ENCODE measurements at regions not wholly inside any gene's neighbourhood (a gene's known extent, or its start where the extent isn't known, plus 50 kb on each side); places are given as distances from the start of the nearest gene placed in this dataset.

DNA sequence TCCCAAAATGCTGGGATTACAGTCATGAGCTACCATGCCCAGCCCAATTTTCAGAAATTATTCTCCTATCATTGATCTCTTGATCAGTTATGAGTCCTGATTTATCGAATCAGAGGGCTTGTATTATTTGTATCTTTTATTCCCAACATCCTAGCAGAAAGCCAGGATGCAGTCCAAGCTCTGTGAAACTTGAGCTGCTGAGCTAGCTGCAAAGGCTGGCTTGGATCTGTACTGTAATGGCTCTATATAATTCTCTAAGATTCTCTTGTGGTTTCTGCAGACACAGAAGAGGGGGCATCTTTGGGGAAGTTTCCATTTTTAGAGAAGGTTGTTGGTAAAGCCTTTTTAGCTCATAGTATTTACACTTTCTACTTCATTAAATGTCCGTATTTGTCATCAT is 227.1 kb downstream of the MAP2K4 start:
- H3K4me3 ChIP-seq (ENCODE audit: low read length) = no peak overlapping the region
- H3K4me2 ChIP-seq (ENCODE audit: low read length) = no peak overlapping the region
- peaks cover 9% of the 10 kb centered on the region for H3K27me3 ChIP-seq (ENCODE audit: control insufficient read depth, insufficient read depth, low read length)
- H3K4me1 ChIP-seq (ENCODE audit: control insufficient read depth, insufficient read depth, low read length) = no peaks in the 10 kb centered on the region
- no peak overlapping the region for H3K9ac ChIP-seq (ENCODE audit: low read depth, low read length)
- H3K9me3 ChIP-seq (replicated peaks; ENCODE audit: low read length) = peaks cover 4% of the 10 kb centered on the region
- H3K36me3 ChIP-seq (ENCODE audit: insufficient read depth, low read length) = no peaks in the 10 kb centered on the region

DNA sequence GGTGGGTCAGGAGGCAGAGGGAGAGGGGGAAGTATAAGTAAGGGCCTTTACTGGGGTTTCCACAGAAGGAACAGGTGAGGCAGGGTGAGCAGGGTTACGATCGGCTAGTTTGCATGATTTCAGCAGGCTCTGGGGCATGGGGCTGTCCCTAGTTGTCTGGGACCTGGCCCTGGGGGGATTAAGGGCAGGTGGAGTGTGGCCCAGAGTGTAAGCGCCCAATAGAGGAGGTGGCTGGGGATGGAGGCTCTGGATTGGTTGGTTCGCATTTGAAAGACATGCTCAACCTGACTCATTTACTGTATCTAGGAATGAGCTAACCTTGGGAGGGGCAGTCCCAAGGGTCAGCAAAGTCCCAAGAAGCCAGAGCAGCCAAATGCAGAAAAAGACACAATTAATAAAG is 230.3 kb downstream of the MAP2K4 start:
- Histone ChIP-seq H3K4me2 (ENCODE audit: low read length) (no peak overlapping the region), H3K4me1 (ENCODE audit: control insufficient read depth, insufficient read depth, low read length) (no peaks in the 10 kb centered on the region), H3K9me3 (replicated peaks; ENCODE audit: low read length) (peaks cover 4% of the 10 kb centered on the region), H3K4me3 (ENCODE audit: low read length) (no peak overlapping the region), H3K27me3 (ENCODE audit: control insufficient read depth, insufficient read depth, low read length) (peaks cover 14% of the 10 kb centered on the region), H3K9ac (ENCODE audit: low read depth, low read length) (no peak overlapping the region), H3K36me3 (ENCODE audit: insufficient read depth, low read length) (no peaks in the 10 kb centered on the region)

DNA sequence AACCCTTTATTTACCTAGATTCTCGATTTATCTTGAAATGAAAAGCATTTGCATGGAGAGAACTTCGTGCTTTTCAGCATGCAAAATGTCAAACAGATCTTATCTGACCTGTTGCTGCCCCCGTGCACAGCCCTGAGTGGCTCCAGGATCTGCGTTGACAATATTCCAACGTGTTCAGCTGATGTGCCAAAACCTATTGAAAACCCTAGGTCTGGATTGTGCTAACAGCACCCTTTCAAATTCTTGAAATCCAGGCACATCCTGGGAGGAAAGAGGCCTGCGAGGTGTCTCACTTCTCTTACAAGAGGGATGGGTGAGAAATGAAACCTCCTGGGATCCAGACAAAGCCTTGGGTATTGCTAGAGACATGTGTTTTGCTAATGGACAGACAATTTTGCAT is 231.8 kb downstream of the MAP2K4 start:
- no peaks in the 10 kb centered on the region for H3K4me1 ChIP-seq (ENCODE audit: control insufficient read depth, insufficient read depth, low read length)
- H3K36me3 ChIP-seq (ENCODE audit: insufficient read depth, low read length) = no peaks in the 10 kb centered on the region
- H3K9me3 ChIP-seq (replicated peaks; ENCODE audit: low read length) = peaks cover 4% of the 10 kb centered on the region
- H3K9ac ChIP-seq (ENCODE audit: low read depth, low read length) = no peak overlapping the region
- H3K27me3 ChIP-seq (ENCODE audit: control insufficient read depth, insufficient read depth, low read length) = peaks cover 17% of the 10 kb centered on the region
- no peak overlapping the region for H3K4me2 ChIP-seq (ENCODE audit: low read length)
- H3K4me3 ChIP-seq (ENCODE audit: low read length) = no peak overlapping the region

DNA sequence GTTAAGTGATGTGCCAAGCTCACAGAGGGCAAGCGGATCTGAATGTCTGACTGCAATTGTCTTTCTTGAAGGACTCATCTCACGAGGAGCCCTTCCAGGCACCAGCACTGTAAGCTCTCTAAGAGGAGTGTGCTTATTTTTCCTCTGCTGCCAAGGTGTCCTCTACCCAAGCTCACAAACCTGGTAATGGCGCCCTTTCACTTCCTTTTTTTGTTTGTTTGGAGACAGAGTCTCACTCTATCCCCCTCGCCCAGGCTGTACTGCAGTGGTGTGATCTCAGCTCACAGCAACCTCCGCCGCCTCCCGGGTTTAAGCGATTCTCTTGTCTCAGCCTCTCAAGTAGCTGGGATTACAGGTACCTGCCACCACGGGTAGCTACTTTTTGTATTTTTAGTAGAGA is 233.8 kb downstream of the MAP2K4 start:
- Histone ChIP-seq H3K27me3 (ENCODE audit: control insufficient read depth, insufficient read depth, low read length) (peaks cover 22% of the 10 kb centered on the region), H3K9me3 (replicated peaks; ENCODE audit: low read length) (no peaks in the 10 kb centered on the region), H3K36me3 (ENCODE audit: insufficient read depth, low read length) (no peaks in the 10 kb centered on the region), H3K4me1 (ENCODE audit: control insufficient read depth, insufficient read depth, low read length) (no peaks in the 10 kb centered on the region), H3K4me2 (ENCODE audit: low read length) (no peak overlapping the region), H3K9ac (ENCODE audit: low read depth, low read length) (no peak overlapping the region), H3K4me3 (ENCODE audit: low read length) (no peak overlapping the region)

DNA sequence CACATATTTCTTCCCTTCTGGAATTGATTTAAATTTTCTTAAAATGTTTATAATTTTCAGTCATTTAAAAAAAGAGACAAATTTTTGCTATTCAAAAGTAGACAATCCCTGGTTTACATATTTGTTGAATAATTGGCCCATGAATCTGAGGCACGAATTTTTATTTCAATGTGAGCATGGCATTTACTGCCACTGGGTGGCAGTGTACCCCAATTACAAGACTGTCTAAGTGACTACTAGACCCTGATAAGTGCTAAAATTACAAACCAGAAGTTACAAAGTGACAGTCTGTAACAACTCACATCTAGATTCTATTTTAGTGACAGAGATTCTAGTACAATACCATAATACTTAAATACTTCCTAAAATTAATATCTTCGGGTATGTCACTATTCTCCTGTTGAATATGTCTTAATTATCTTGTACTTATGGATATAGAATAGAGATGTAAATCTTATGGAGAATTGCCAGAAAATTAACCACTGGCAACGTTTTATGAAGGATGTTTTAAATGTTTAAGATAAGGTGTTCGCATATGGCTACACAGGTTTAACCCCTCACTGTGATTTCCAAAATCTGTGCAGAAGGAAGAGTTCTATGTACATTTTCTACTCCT is 235.8 kb downstream of the MAP2K4 start:
- Histone ChIP-seq H3K4me2 (ENCODE audit: low read length) (no peak overlapping the region), H3K9ac (ENCODE audit: low read depth, low read length) (no peak overlapping the region), H3K9me3 (replicated peaks; ENCODE audit: low read length) (no peaks in the 10 kb centered on the region), H3K4me3 (ENCODE audit: low read length) (no peak overlapping the region), H3K4me1 (ENCODE audit: control insufficient read depth, insufficient read depth, low read length) (no peaks in the 10 kb centered on the region), H3K36me3 (ENCODE audit: insufficient read depth, low read length) (no peaks in the 10 kb centered on the region), H3K27me3 (ENCODE audit: control insufficient read depth, insufficient read depth, low read length) (peaks cover 21% of the 10 kb centered on the region)

DNA sequence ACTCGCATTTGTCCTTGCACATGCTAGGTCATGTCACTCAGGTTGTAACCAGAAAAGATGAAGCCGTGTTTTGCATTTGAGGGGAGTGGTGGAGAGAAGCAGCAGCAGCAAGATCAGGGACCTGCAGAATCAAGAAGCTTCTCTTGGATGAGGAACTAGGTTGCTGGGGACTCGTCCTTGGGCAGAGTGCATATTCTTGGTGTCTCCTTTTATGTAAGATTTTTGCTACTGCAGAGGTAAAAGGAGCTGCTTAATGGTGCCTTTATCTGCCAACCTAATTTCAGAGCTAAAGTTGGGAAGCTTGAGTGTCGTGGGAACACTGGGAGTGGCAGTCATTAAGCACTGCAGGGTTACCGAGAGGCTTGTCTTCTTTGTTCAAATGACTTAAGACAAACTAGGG is 236.5 kb downstream of the MAP2K4 start:
- Histone ChIP-seq H3K4me2 (ENCODE audit: low read length) (no peak overlapping the region), H3K4me1 (ENCODE audit: control insufficient read depth, insufficient read depth, low read length) (no peaks in the 10 kb centered on the region), H3K4me3 (ENCODE audit: low read length) (no peak overlapping the region), H3K36me3 (ENCODE audit: insufficient read depth, low read length) (no peaks in the 10 kb centered on the region), H3K9ac (ENCODE audit: low read depth, low read length) (no peak overlapping the region), H3K9me3 (replicated peaks; ENCODE audit: low read length) (no peaks in the 10 kb centered on the region), H3K27me3 (ENCODE audit: control insufficient read depth, insufficient read depth, low read length) (peaks cover 18% of the 10 kb centered on the region)

DNA sequence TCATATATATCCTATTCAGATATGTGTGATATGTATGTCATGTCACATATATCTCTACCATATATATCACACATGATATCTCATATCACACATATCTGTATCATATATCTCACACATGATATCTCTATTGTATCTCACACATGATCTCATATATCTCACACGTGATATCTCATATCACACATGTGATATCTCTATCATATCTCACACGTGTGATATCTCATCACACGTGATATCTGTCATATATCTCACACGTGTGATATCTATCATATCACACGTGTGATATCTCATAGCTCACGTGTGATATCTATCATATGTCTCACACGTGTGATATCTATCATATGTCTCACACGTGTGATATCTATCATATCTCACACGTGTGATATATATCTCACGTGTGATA is 240.7 kb downstream of the MAP2K4 start:
- H3K9me3 ChIP-seq (replicated peaks; ENCODE audit: low read length) = no peaks in the 10 kb centered on the region
- peaks cover 7% of the 10 kb centered on the region for H3K27me3 ChIP-seq (ENCODE audit: control insufficient read depth, insufficient read depth, low read length)
- no peaks in the 10 kb centered on the region for H3K4me1 ChIP-seq (ENCODE audit: control insufficient read depth, insufficient read depth, low read length)
- no peak overlapping the region for H3K9ac ChIP-seq (ENCODE audit: low read depth, low read length)
- H3K4me3 ChIP-seq (ENCODE audit: low read length) = no peak overlapping the region
- no peaks in the 10 kb centered on the region for H3K36me3 ChIP-seq (ENCODE audit: insufficient read depth, low read length)
- no peak overlapping the region for H3K4me2 ChIP-seq (ENCODE audit: low read length)

DNA sequence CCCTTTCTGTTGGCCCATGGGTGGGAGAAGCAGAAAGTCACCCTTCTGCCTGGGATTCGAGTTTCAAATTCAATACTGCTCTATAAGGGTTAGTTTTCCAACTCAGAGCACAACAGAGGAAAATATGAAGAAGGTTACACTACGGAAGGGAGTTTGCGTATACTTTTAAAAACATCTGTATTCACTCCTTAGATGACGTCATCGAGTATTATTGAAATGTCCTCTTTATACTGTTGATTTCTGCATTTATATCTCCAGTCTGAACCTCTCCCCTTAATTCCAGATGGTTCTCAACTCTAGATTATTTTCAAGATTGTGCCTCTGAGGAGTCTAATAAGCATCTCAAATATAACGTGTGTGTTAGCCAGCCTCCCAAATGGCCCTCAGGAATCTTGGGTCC is 249.1 kb downstream of the MAP2K4 start:
- Histone ChIP-seq H3K36me3 (ENCODE audit: insufficient read depth, low read length) (no peaks in the 10 kb centered on the region), H3K9me3 (replicated peaks; ENCODE audit: low read length) (no peaks in the 10 kb centered on the region), H3K4me1 (ENCODE audit: control insufficient read depth, insufficient read depth, low read length) (no peaks in the 10 kb centered on the region), H3K27me3 (ENCODE audit: control insufficient read depth, insufficient read depth, low read length) (no peaks in the 10 kb centered on the region), H3K4me2 (ENCODE audit: low read length) (no peak overlapping the region), H3K9ac (ENCODE audit: low read depth, low read length) (no peak overlapping the region), H3K4me3 (ENCODE audit: low read length) (no peak overlapping the region)

DNA sequence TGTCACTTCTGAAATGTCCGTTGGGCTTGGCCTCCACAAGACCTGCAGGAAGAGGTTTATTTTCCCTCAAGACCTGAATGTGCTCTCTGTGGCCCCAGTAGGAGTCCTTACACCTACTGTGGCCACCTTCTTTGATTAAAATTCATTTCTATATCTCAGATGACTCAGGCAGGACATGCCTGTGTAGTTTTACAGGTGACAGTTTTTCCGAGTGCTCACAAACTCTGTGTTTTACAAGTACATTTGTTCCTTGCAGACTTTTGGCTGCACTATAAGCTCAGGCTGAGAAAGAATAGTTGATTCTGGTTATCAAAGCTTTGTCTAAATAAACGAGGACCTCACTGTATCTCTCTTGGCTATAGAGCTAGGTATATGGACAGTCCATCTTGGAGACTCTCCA is 257.1 kb downstream of the MAP2K4 start:
- H3K27me3 ChIP-seq (ENCODE audit: control insufficient read depth, insufficient read depth, low read length) = no peaks in the 10 kb centered on the region
- no peaks in the 10 kb centered on the region for H3K9me3 ChIP-seq (replicated peaks; ENCODE audit: low read length)
- no peak overlapping the region for H3K4me3 ChIP-seq (ENCODE audit: low read length)
- H3K4me1 ChIP-seq (ENCODE audit: control insufficient read depth, insufficient read depth, low read length) = no peaks in the 10 kb centered on the region
- H3K4me2 ChIP-seq (ENCODE audit: low read length) = no peak overlapping the region
- H3K36me3 ChIP-seq (ENCODE audit: insufficient read depth, low read length) = no peaks in the 10 kb centered on the region
- H3K9ac ChIP-seq (ENCODE audit: low read depth, low read length) = no peak overlapping the region

DNA sequence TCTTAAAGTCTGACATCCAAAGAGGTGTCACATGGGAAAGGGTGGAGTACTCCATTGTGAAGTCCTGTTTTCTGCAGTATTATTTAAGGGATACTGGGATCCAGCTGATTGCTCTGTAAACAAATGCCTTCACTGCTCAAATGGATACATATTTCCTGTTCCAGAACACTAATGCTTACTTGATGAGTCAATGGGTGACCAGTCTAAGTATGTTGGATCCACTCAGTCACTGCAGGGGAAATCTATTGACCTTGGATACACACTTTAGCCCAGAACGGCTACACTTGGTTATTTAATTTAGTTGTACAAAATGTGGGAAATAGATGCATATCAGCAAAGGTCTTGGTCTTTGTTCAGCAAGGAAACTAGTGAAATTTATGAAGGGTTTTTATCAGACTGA is 261.4 kb downstream of the MAP2K4 start:
- no peaks in the 10 kb centered on the region for H3K4me1 ChIP-seq (ENCODE audit: control insufficient read depth, insufficient read depth, low read length)
- H3K36me3 ChIP-seq (ENCODE audit: insufficient read depth, low read length) = no peaks in the 10 kb centered on the region
- no peaks in the 10 kb centered on the region for H3K27me3 ChIP-seq (ENCODE audit: control insufficient read depth, insufficient read depth, low read length)
- H3K9me3 ChIP-seq (replicated peaks; ENCODE audit: low read length) = no peaks in the 10 kb centered on the region
- H3K4me2 ChIP-seq (ENCODE audit: low read length) = no peak overlapping the region
- H3K4me3 ChIP-seq (ENCODE audit: low read length) = no peak overlapping the region
- H3K9ac ChIP-seq (ENCODE audit: low read depth, low read length) = no peak overlapping the region

DNA sequence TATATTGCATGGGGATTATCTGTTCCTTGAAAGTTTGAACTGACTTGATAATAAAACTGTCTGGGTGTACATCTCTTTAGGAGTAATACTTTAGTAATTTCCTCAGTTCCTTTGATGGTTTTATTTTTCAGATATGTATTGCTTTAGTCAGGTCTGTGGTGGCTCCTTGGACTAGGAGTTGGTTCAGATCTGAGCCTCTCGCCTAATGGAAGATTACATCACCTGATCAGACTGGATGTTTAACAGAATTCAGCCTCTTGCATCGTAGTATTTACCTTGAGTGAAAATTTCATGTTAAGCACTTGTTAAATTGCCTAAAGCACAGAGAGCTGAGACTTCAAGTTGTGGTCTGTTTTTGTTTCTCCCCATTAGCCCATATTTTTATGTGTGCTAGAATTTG is 267.3 kb downstream of the MAP2K4 start:
- Histone ChIP-seq H3K9ac (ENCODE audit: low read depth, low read length) (no peak overlapping the region), H3K4me1 (ENCODE audit: control insufficient read depth, insufficient read depth, low read length) (no peaks in the 10 kb centered on the region), H3K9me3 (replicated peaks; ENCODE audit: low read length) (no peaks in the 10 kb centered on the region), H3K27me3 (ENCODE audit: control insufficient read depth, insufficient read depth, low read length) (no peaks in the 10 kb centered on the region), H3K4me2 (ENCODE audit: low read length) (no peak overlapping the region), H3K4me3 (ENCODE audit: low read length) (no peak overlapping the region), H3K36me3 (ENCODE audit: insufficient read depth, low read length) (no peaks in the 10 kb centered on the region)

DNA sequence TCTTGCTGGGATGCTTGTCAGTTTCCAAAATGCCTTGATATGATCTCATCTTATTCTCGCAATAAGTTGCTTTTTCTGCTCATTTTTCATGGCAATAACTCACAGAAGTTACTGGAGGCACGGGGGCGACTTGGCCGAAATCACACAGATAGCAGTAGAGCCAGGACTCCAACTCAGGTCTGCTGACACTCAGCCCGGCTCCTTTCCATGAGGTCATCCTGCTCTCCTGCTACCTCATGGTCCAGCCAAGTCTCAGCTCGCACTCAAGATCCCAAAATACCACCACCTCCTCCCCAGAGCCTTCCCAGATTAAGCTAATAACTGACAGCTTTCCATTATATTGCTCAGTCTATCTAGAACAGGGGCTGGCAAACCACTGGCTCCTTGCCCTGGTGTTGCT is 269.5 kb downstream of the MAP2K4 start:
- Histone ChIP-seq H3K4me2 (ENCODE audit: low read length) (no peak overlapping the region), H3K9ac (ENCODE audit: low read depth, low read length) (no peak overlapping the region), H3K9me3 (replicated peaks; ENCODE audit: low read length) (no peaks in the 10 kb centered on the region), H3K4me1 (ENCODE audit: control insufficient read depth, insufficient read depth, low read length) (no peaks in the 10 kb centered on the region), H3K4me3 (ENCODE audit: low read length) (no peak overlapping the region), H3K27me3 (ENCODE audit: control insufficient read depth, insufficient read depth, low read length) (no peaks in the 10 kb centered on the region), H3K36me3 (ENCODE audit: insufficient read depth, low read length) (no peaks in the 10 kb centered on the region)
